GM19395 (cell line): ENCODE measurements at regions not wholly inside any gene's neighbourhood (a gene's known extent, or its start where the extent isn't known, plus 50 kb on each side); places are given as distances from the start of the nearest gene placed in this dataset.
"Not testable (repeated sequence)": the region's sequence is repeated elsewhere in the genome, so short reads cannot be mapped to it uniquely, and the experiment has no call there.

Experiments used
- ATAC-seq: cut with Tn5 transposase; IDR thresholded peaks from one replicate; pipeline ENCODE4 v1.9.1; 2021; ENCODE audit warnings: mild to moderate bottlenecking, moderate library complexity; ENCODE audit not compliant: unreplicated experiment

- ATAC-seq: not testable (repeated sequence)
Measured at GRCh38 chr2:166744117-166744516, 144.2 kb upstream of the XIRP2 start.

GRCh38 chr2:166743482-166743881 is 144.8 kb upstream of the XIRP2 start:
- ATAC-seq: not testable (repeated sequence)

GRCh38 chr2:166727095-166727494 is 161.2 kb upstream of the XIRP2 start:
- peak; percentile 99 for ATAC-seq

GRCh38 chr2:166725927-166726924 is 162.1 kb upstream of the XIRP2 start:
- ATAC-seq: peak; percentile 13

- ATAC-seq: no peak
Measured at GRCh38 chr2:166716968-166717367, 171.3 kb upstream of the XIRP2 start.

GRCh38 chr2:166700079-166700478 is 188.2 kb upstream of the XIRP2 start:
- ATAC-seq: no peak

GRCh38 chr2:166695154-166695553 is 193.1 kb upstream of the XIRP2 start:
- no peak for ATAC-seq

- not testable (repeated sequence) for ATAC-seq
Measured at GRCh38 chr2:166686057-166686456, 192.0 kb upstream of the SCN7A start.

GRCh38 chr2:166677996-166678395 is 183.9 kb upstream of the SCN7A start:
- no peak for ATAC-seq

- ATAC-seq: no peak
Measured at GRCh38 chr2:166676716-166677115, 182.7 kb upstream of the SCN7A start.

- no peak for ATAC-seq
Measured at GRCh38 chr2:166675553-166675952, 181.5 kb upstream of the SCN7A start.

- no peak for ATAC-seq
Measured at GRCh38 chr2:166673986-166674385, 179.9 kb upstream of the SCN7A start.

GRCh38 chr2:166671801-166672200 is 177.8 kb upstream of the SCN7A start:
- no peak for ATAC-seq

- no peak for ATAC-seq
Measured at GRCh38 chr2:166671235-166671634, 177.2 kb upstream of the SCN7A start.

- no peak for ATAC-seq
Measured at GRCh38 chr2:166665991-166666940, 172.2 kb upstream of the SCN7A start.

- no peak for ATAC-seq
Measured at GRCh38 chr2:166661824-166662223, 167.8 kb upstream of the SCN7A start.

- no peak for ATAC-seq
Measured at GRCh38 chr2:166661391-166661790, 167.3 kb upstream of the SCN7A start.

GRCh38 chr2:166658901-166659300 is 164.9 kb upstream of the SCN7A start:
- no peak for ATAC-seq

- no peak for ATAC-seq
Measured at GRCh38 chr2:166653185-166653813, 159.2 kb upstream of the SCN7A start.

- ATAC-seq: no peak
Measured at GRCh38 chr2:166651991-166652390, 157.9 kb upstream of the SCN7A start.
